Erythroblast (primary cell): ENCODE measurements at regions not wholly inside any gene's neighbourhood (a gene's known extent, or its start where the extent isn't known, plus 50 kb on each side); places are given as distances from the start of the nearest gene placed in this dataset.

ENCODE experiments used
- GATA1 ChIP-seq: IDR thresholded peaks from 2 replicates; pipeline ENCODE4 v1.6.1; 2011; ENCODE audit warnings: low read depth, mild to moderate bottlenecking, control low read depth, low read length, moderate library complexity
- POLR2A ChIP-seq: IDR thresholded peaks from 2 replicates; pipeline ENCODE4 v1.6.1; 2011; ENCODE audit warnings: mild to moderate bottlenecking, low read length

GRCh38 chr1:199283794-199284193, 645.0 kb downstream of the PTPRC start:
- no peak for TF ChIP-seq POLR2A
- TF ChIP-seq GATA1 = no peak
